Activated effector memory CD4-positive, alpha-beta T cell treated with anti-CD3 and anti-CD28 coated beads, Interleukin-2, amount 50 U/mL, for 16 hours (primary cell): ENCODE measurements at regions not wholly inside any gene's neighbourhood (a gene's known extent, or its start where the extent isn't known, plus 50 kb on each side); places are given as distances from the start of the nearest gene placed in this dataset.

ENCODE experiments used
- DNase-seq: peaks from one replicate; pipeline ENCODE4 v3.0.0-alpha.2; 2020

- peak; percentile 52 for DNase-seq
Measured at GRCh38 chr22:22697377-22698117, 53.1 kb downstream of the GGTLC2 start.

GRCh38 chr22:22698263-22698750 lies 53.9 kb downstream of the GGTLC2 start:
- DNase-seq, result peak; percentile 25

GRCh38 chr22:22700631-22701030 lies 56.2 kb downstream of the GGTLC2 start:
- peak; percentile 14 for DNase-seq

- peak; percentile 13 for DNase-seq
Measured at GRCh38 chr22:22701557-22701956, 57.1 kb downstream of the GGTLC2 start.

- DNase-seq, result peak; percentile 58
Measured at GRCh38 chr22:22702237-22703202, 58.1 kb downstream of the GGTLC2 start.

- DNase-seq, result no peak
Measured at GRCh38 chr22:22703203-22703570, 58.8 kb downstream of the GGTLC2 start.

GRCh38 chr22:22703715-22704114 lies 59.3 kb downstream of the GGTLC2 start:
- peak; percentile 41 for DNase-seq

GRCh38 chr22:22704156-22704946 lies 59.9 kb downstream of the GGTLC2 start:
- peak; percentile 52 for DNase-seq

- peak; percentile 37 for DNase-seq
Measured at GRCh38 chr22:22705328-22706100, 61.1 kb downstream of the GGTLC2 start.

- peak; percentile 54 for DNase-seq
Measured at GRCh38 chr22:22706253-22706915, 62.0 kb downstream of the GGTLC2 start.

GRCh38 chr22:22709719-22710445 lies 65.5 kb downstream of the GGTLC2 start:
- DNase-seq, result peak; percentile 33

- peak; percentile 93 for DNase-seq
Measured at GRCh38 chr22:22710719-22711531, 66.5 kb downstream of the GGTLC2 start.

GRCh38 chr22:22711532-22711913 lies 67.1 kb downstream of the GGTLC2 start:
- DNase-seq, result no peak

GRCh38 chr22:22712092-22712658 lies 67.8 kb downstream of the GGTLC2 start:
- no peak for DNase-seq

- no peak for DNase-seq
Measured at GRCh38 chr22:22712666-22713365, 68.4 kb downstream of the GGTLC2 start.

GRCh38 chr22:22713416-22713815 lies 69.0 kb downstream of the GGTLC2 start:
- DNase-seq, result no peak

- no peak for DNase-seq
Measured at GRCh38 chr22:22714600-22715335, 70.4 kb downstream of the GGTLC2 start.

- no peak for DNase-seq
Measured at GRCh38 chr22:22716136-22716665, 71.8 kb downstream of the GGTLC2 start.
